Hepatocyte (in vitro differentiated cells): ENCODE measurements at regions not wholly inside any gene's neighbourhood (a gene's known extent, or its start where the extent isn't known, plus 50 kb on each side); places are given as distances from the start of the nearest gene placed in this dataset.
"Not testable (repeated sequence)": the region's sequence is repeated elsewhere in the genome, so short reads cannot be mapped to it uniquely, and the experiment has no call there.

Experiments
- DNase-seq: peaks from one replicate; pipeline ENCODE4 v3.0.0-alpha.2; 2016; ENCODE audit warnings: low spot score
- H2AFZ ChIP-seq: fragments of 200-600 bp; sonication (generic); 2 replicates; pipeline ENCODE4 v1.6.0; 2016; ENCODE audit warnings: antibody characterized with exemption, mild to moderate bottlenecking
- H3K27ac ChIP-seq: fragments of 200-600 bp; sonication (generic); 2 replicates; pipeline ENCODE4 v1.5.1; 2016; ENCODE audit warnings: mild to moderate bottlenecking
- H3K27me3 ChIP-seq: fragments of 200-600 bp; sonication (generic); 2 replicates; pipeline ENCODE4 v1.6.1; 2016
- H3K36me3 ChIP-seq: fragments of 200-600 bp; sonication (generic); replicated peaks from 2 replicates; pipeline ENCODE4 v1.5.1; 2016; ENCODE audit warnings: low read depth; ENCODE audit not compliant: insufficient read depth
- H3K4me1 ChIP-seq: fragments of 200-600 bp; sonication (generic); 2 replicates; pipeline ENCODE4 v1.5.1; 2016; ENCODE audit warnings: mild to moderate bottlenecking, moderate library complexity; ENCODE audit not compliant: insufficient read depth
- H3K4me2 ChIP-seq: fragments of 200-600 bp; sonication (generic); 2 replicates; pipeline ENCODE4 v1.6.0; 2016
- H3K4me3 ChIP-seq: fragments of 200-600 bp; sonication (generic); 2 replicates; pipeline ENCODE4 v1.5.1; 2016; ENCODE audit warnings: mild to moderate bottlenecking
- H3K79me2 ChIP-seq: fragments of 200-600 bp; sonication (generic); 2 replicates; pipeline ENCODE4 v1.6.0; 2017; ENCODE audit warnings: mild to moderate bottlenecking
- H3K9me2 ChIP-seq: fragments of 200-600 bp; sonication (generic); replicated peaks from 2 replicates; pipeline ENCODE4 v1.6.0; 2017; ENCODE audit warnings: mild to moderate bottlenecking; ENCODE audit not compliant: insufficient read depth
- H3K9me3 ChIP-seq: fragments of 200-600 bp; sonication (generic); 2 replicates; pipeline ENCODE4 v1.5.1; 2016; ENCODE audit warnings: low read depth, mild to moderate bottlenecking
- H4K20me1 ChIP-seq: fragments of 200-600 bp; sonication (generic); 2 replicates; pipeline ENCODE4 v1.6.0; 2016; ENCODE audit warnings: mild to moderate bottlenecking; ENCODE audit not compliant: insufficient read depth, poor library complexity, severe bottlenecking
- WGBS: methylation state at CpG from one replicate; pipeline ENCODE4 v1.1.6; 2016; ENCODE audit warnings: low lambda C conversion rate; ENCODE audit errors: missing lambda C conversion rate; 5-methylcytosine and 5-hydroxymethylcytosine counted together

DNA sequence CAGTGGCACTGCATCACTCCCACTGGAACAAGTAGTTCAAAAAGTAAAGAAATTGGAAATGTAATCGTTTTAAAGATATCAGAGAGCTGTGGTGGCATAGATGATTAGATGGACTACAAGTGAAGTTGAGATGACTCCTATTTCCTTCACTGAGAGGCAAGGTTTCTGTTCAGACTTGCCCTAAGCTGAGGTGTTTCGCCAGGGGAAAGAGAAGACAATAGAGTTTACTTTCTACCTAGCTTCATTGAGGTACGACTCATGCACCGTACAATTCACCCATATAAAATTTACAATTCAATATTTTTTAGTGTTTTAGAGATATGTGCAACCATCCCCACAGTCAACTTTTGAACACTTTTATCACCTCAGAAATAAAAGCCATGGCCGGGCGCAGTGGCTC is 189.0 kb upstream of the ZNF658 start:
- not testable (repeated sequence) for H3K9me2 ChIP-seq, H3K79me2 ChIP-seq, DNase-seq, H2AFZ ChIP-seq, H3K27ac ChIP-seq, H3K9me3 ChIP-seq, H3K4me3 ChIP-seq, H4K20me1 ChIP-seq, H3K36me3 ChIP-seq, H3K27me3 ChIP-seq, H3K4me2 ChIP-seq, H3K4me1 ChIP-seq
- WGBS = no CpG with 5 or more reads among the region's 6 CpGs

DNA sequence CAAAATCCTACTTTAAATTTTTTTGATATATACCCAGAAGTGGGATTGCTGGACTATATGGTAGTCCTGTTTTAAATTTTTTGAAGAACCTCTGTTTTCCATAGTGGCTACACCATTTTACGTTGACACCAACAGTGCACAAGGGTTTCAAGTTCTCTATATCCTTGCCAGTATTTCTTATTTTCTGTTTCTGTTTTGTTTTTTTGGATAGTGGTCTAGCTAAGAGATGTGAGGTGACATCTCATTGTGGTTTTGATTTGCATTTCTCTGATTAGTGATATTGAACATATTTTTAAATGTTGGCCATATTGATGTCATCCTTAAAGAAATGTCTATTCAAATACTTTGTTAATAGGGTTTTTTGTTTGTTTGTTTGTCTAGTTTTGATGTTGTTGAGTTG is 187.7 kb upstream of the ZNF658 start:
- WGBS = no CpG with 5 or more reads among the region's 1 CpG
- H4K20me1 ChIP-seq = not testable (repeated sequence)

DNA sequence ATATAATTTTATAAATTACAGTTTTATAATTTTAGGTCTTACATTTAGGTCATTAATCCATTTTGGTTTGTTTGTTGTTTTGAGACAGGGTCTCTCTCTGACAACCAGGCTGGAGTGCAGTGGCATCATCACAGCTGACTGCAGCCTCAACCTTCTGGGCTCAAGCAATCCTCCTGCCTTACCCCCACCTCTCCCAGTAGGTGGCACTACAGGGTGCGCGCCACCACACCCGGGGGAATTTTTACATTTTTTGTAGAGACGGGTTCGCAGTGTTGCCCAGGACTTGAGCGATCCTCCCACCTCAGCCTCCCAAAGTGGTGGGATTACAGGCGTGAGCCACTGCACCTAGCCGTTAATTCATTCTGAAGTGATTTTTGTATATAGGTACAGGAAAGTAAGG is 187.0 kb upstream of the ZNF658 start:
- not testable (repeated sequence) for H3K9me2 ChIP-seq, H2AFZ ChIP-seq, H3K27ac ChIP-seq, H3K4me3 ChIP-seq, H3K9me3 ChIP-seq, H3K4me1 ChIP-seq, H3K36me3 ChIP-seq, DNase-seq, H3K27me3 ChIP-seq, H3K4me2 ChIP-seq, H4K20me1 ChIP-seq, H3K79me2 ChIP-seq
- no CpG with 5 or more reads among the region's 8 CpGs for WGBS

More for the DNA sequence above, 187.7 kb upstream of the ZNF658 start:
- not testable (repeated sequence) for H3K9me3 ChIP-seq, H3K4me3 ChIP-seq, H3K27ac ChIP-seq, H3K9me2 ChIP-seq, H3K4me2 ChIP-seq, H3K79me2 ChIP-seq, DNase-seq, H3K4me1 ChIP-seq, H3K36me3 ChIP-seq, H2AFZ ChIP-seq, H3K27me3 ChIP-seq

DNA sequence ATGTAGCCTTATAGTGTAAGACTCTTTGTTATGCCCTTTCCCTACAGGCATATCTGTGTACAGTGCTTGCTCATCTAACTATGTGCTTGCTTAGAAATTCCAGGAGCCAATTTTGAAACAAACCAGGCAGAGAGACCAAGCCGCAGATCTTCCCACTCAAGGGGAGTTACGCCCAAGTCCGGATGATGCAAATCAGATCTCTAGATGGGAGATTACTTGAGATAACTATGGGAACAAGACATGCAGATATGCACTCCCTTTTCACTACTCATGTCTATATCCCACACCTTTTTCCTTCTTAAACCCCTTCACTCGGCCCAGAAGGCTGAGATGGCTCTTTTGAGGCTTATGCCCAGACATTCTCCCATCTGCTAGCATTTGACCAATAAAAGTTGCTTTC is 179.7 kb upstream of the ZNF658 start:
- not testable (repeated sequence) for H3K79me2 ChIP-seq, H3K27ac ChIP-seq, H3K9me2 ChIP-seq, H3K27me3 ChIP-seq, H3K9me3 ChIP-seq, DNase-seq, H3K4me3 ChIP-seq, H4K20me1 ChIP-seq, H2AFZ ChIP-seq, H3K36me3 ChIP-seq, H3K4me1 ChIP-seq, H3K4me2 ChIP-seq
- WGBS = no CpG with 5 or more reads among the region's 4 CpGs

DNA sequence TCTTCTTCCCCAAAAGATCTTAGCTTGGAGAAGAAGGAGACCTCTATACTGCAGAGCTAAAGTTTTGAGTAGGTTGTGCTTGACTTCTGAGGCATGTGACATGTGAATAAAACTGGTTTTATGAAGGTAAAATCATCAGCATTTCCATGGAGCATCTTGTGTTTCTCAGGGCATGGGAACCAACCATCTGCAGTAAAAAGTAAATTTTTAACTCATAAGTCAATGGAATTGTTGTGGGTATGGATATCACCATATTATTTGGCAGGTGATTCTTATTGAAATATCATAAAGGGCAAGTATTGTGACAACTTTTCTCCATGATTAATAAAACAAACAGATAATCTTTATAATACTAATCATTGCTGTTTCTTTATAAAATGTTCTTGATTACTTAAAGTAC is 173.0 kb upstream of the ZNF658 start:
- not testable (repeated sequence) for H3K9me2 ChIP-seq, H3K79me2 ChIP-seq, H3K27ac ChIP-seq, H3K27me3 ChIP-seq, H2AFZ ChIP-seq, H3K4me1 ChIP-seq, H3K4me3 ChIP-seq, DNase-seq, H4K20me1 ChIP-seq, H3K36me3 ChIP-seq, H3K4me2 ChIP-seq, H3K9me3 ChIP-seq

DNA sequence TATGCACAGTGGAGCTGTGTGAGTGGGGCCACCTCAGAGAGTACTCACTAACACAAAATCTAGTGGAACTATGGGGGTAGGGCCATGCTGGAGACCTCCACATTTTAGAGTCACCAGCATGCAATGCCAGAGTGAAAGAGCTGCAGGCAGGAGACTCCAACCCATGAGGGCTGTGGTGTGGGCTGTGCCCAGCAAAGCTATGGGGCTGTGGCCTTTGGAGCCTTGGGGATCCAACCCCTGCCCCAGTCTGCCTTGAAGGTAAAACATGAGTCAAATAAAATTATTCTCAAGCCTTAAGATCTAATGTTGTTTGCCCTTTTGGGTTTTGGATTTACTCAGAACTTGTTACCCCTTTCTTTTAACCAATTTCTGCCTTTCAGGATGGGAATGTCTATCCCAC is 163.8 kb upstream of the ZNF658 start:
- H3K27ac ChIP-seq, H3K4me2 ChIP-seq, H3K4me1 ChIP-seq, H3K27me3 ChIP-seq, DNase-seq, H3K9me3 ChIP-seq, H3K36me3 ChIP-seq, H3K9me2 ChIP-seq, H3K4me3 ChIP-seq, H4K20me1 ChIP-seq, H2AFZ ChIP-seq, H3K79me2 ChIP-seq: not testable (repeated sequence)

DNA sequence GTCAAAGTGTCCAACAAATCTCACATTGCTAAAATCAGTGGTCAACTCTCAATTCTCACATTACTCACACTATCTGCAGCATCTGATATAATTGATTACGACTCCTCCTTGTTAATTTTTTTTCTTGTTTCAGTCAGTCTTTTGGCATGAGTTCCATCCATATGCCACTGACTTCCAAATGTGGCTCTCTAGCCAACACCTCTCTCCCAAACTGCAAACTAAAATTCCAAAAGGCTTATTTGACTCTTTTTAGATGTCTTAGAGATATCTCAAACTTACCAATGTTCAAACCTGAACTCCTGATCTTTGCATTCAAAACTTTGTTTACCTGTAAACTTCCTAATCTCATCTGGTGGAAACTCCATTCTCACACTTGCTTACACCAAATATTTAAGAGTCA is 162.1 kb upstream of the ZNF658 start:
- H3K36me3 ChIP-seq, H3K4me3 ChIP-seq, H3K79me2 ChIP-seq, DNase-seq, H4K20me1 ChIP-seq, H2AFZ ChIP-seq, H3K9me2 ChIP-seq, H3K4me1 ChIP-seq, H3K4me2 ChIP-seq, H3K9me3 ChIP-seq, H3K27ac ChIP-seq, H3K27me3 ChIP-seq: not testable (repeated sequence)
- WGBS = 94% methylated on average over 1 of the region's 1 CpG

DNA sequence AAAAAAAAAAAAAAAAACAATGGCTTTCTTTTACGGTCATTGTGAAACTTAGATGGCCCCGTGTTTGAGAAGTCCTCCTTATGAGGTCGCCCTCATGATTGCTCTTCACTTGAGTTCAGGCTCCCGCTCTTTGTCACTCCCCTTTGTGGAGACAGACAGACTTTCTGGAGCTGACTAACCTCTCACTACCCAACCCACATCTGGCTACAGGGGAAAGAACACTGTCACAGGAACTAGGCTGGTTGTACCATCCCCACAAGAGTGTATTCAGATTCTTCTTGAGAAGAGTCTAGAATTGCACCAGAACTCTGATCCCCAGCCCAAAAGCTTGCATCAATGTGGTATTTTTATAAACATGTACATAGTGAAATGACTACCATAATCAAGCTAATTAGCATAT is 160.4 kb upstream of the ZNF658 start:
- H3K9me3 ChIP-seq, DNase-seq, H3K36me3 ChIP-seq, H3K27ac ChIP-seq, H4K20me1 ChIP-seq, H3K4me3 ChIP-seq, H2AFZ ChIP-seq, H3K27me3 ChIP-seq, H3K4me1 ChIP-seq, H3K9me2 ChIP-seq, H3K79me2 ChIP-seq, H3K4me2 ChIP-seq: not testable (repeated sequence)
- WGBS = 100% methylated on average over 2 of the region's 4 CpGs

DNA sequence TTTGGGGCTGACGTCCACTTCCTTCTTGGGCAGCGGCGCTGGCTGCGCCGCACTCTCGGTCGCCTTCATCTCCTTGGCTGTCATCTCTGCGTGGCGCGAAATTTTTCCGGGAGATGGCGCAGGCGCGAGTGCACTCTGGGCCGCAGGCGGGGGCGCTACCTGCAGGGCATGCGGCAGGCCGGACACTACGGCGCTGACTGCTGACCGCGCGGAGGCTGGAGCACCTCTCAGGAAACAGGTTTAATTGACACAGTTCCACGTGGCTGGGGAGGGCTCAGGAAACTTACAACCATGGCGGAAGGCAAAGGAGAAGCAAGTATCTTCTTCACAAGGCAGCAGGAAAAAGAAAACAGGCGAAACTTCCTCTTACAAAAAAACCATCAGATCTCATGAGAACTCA is 154.7 kb upstream of the ZNF658 start:
- not testable (repeated sequence) for H3K9me2 ChIP-seq, H3K27me3 ChIP-seq, H3K36me3 ChIP-seq, H4K20me1 ChIP-seq, H3K27ac ChIP-seq, H3K4me1 ChIP-seq, H2AFZ ChIP-seq, H3K4me3 ChIP-seq, H3K9me3 ChIP-seq, H3K4me2 ChIP-seq, H3K79me2 ChIP-seq, DNase-seq
- 95% methylated on average over 26 of the region's 27 CpGs for WGBS
